ENCODE measurements at regions not wholly inside any gene's neighbourhood (a gene's known extent, or its start where the extent isn't known, plus 50 kb on each side); places are given as distances from the start of the nearest gene placed in this dataset.
"Not testable (repeated sequence)": the region's sequence is repeated elsewhere in the genome, so short reads cannot be mapped to it uniquely, and the experiment has no call there.

GRCh38 chr3:144023543-144023942, 51.9 kb downstream of the DIPK2A start:
- DNase-seq = not testable (repeated sequence)

- no peak for DNase-seq
These were observed 57.3 kb downstream of the DIPK2A start for GRCh38 chr3:144028798-144029411.

- DNase-seq = no peak
These were observed 58.1 kb downstream of the DIPK2A start for GRCh38 chr3:144029769-144030168.

GRCh38 chr3:144031938-144032337, 60.3 kb downstream of the DIPK2A start:
- DNase-seq = no peak

GRCh38 chr3:144032531-144033239, 61.1 kb downstream of the DIPK2A start:
- DNase-seq = no peak

- no peak for DNase-seq
These were observed 61.6 kb downstream of the DIPK2A start for GRCh38 chr3:144033240-144033589.

- no peak for DNase-seq
These were observed 62.2 kb downstream of the DIPK2A start for GRCh38 chr3:144033863-144034262.

- no peak for DNase-seq
These were observed 63.2 kb downstream of the DIPK2A start for GRCh38 chr3:144034715-144035290.

- no peak for DNase-seq
These were observed 64.9 kb downstream of the DIPK2A start for GRCh38 chr3:144036498-144036897.

GRCh38 chr3:144039661-144040060, 68.0 kb downstream of the DIPK2A start:
- no peak for DNase-seq

GRCh38 chr3:144041960-144042556, 70.4 kb downstream of the DIPK2A start:
- DNase-seq = no peak

GRCh38 chr3:144045766-144046165, 74.1 kb downstream of the DIPK2A start:
- no peak for DNase-seq

- no peak for DNase-seq
These were observed 77.8 kb downstream of the DIPK2A start for GRCh38 chr3:144049374-144049773.

- DNase-seq = no peak
These were observed 79.6 kb downstream of the DIPK2A start for GRCh38 chr3:144051211-144051610.

GRCh38 chr3:144052275-144052674, 80.7 kb downstream of the DIPK2A start:
- DNase-seq = no peak

- no peak for DNase-seq
These were observed 81.5 kb downstream of the DIPK2A start for GRCh38 chr3:144053121-144053520.

GRCh38 chr3:144054766-144055165, 83.1 kb downstream of the DIPK2A start:
- DNase-seq = no peak

- DNase-seq = no peak
These were observed 84.0 kb downstream of the DIPK2A start for GRCh38 chr3:144055604-144056003.

- DNase-seq = no peak
These were observed 87.1 kb downstream of the DIPK2A start for GRCh38 chr3:144058713-144059112.

- no peak for DNase-seq
These were observed 87.9 kb downstream of the DIPK2A start for GRCh38 chr3:144059481-144059880.

GRCh38 chr3:144060881-144061280, 89.3 kb downstream of the DIPK2A start:
- DNase-seq = no peak

- no peak for DNase-seq
These were observed 91.7 kb downstream of the DIPK2A start for GRCh38 chr3:144063306-144063705.

- no peak for DNase-seq
These were observed 95.4 kb downstream of the DIPK2A start for GRCh38 chr3:144067059-144067458.

GRCh38 chr3:144073698-144074097, 102.1 kb downstream of the DIPK2A start:
- DNase-seq = no peak
